ENCODE measurements at regions not wholly inside any gene's neighbourhood (a gene's known extent, or its start where the extent isn't known, plus 50 kb on each side); places are given as distances from the start of the nearest gene placed in this dataset.
A peak's percentile ranks its signal among the peaks of the same experiment; 100 is the strongest.
"Not testable (repeated sequence)": the region's sequence is repeated elsewhere in the genome, so short reads cannot be mapped to it uniquely, and the experiment has no call there.

GRCh38 chrX:143935601-143936000 is 51.7 kb downstream of the UBE2NL start:
- H3K9me3 Mint-ChIP-seq = no peaks in the 10 kb centered on the region
- no peaks in the 10 kb centered on the region for H3K27me3 Mint-ChIP-seq
- H3K4me1 Mint-ChIP-seq = no peaks in the 10 kb centered on the region
- no peak for ATAC-seq
- DNase-seq = no peak
- H3K27ac Mint-ChIP-seq = no peak overlapping the region
- H3K4me3 Mint-ChIP-seq = no peak overlapping the region

- ATAC-seq = no peak
- Mint-ChIP-seq H3K4me1 (no peaks in the 10 kb centered on the region), H3K4me3 (no peak overlapping the region), H3K27me3 (no peaks in the 10 kb centered on the region), H3K9me3 (no peaks in the 10 kb centered on the region), H3K27ac (no peak overlapping the region)
- DNase-seq = no peak
Measured at GRCh38 chrX:143940119-143940518, 56.2 kb downstream of the UBE2NL start.

- Mint-ChIP-seq H3K4me1 (no peaks in the 10 kb centered on the region), H3K27ac (no peak overlapping the region), H3K27me3 (no peaks in the 10 kb centered on the region), H3K9me3 (peaks cover 0 to 13% of the 10 kb centered on the region in 2 donors), H3K4me3 (no peak overlapping the region)
- DNase-seq (no peak), ATAC-seq (no peak)
Measured at GRCh38 chrX:143945171-143945570, 61.3 kb downstream of the UBE2NL start.

- ATAC-seq (no peak), DNase-seq (no peak)
- Mint-ChIP-seq H3K4me1 (no peaks in the 10 kb centered on the region), H3K27ac (no peak overlapping the region), H3K9me3 (peaks cover 5 to 11% of the 10 kb centered on the region in 2 donors), H3K27me3 (no peaks in the 10 kb centered on the region), H3K4me3 (no peak overlapping the region)
Measured at GRCh38 chrX:143964549-143964948, 80.7 kb downstream of the UBE2NL start.

GRCh38 chrX:143988356-143988755 is 104.5 kb downstream of the UBE2NL start:
- DNase-seq = no peak
- no peak for ATAC-seq
- Mint-ChIP-seq H3K9me3 (peaks cover 6 to 7% of the 10 kb centered on the region in 2 donors), H3K4me3 (no peak overlapping the region), H3K27me3 (no peaks in the 10 kb centered on the region), H3K4me1 (no peaks in the 10 kb centered on the region), H3K27ac (no peak overlapping the region)

GRCh38 chrX:143994206-143994605 is 110.3 kb downstream of the UBE2NL start:
- DNase-seq (no peak), ATAC-seq (no peak)
- no peak overlapping the region for H3K4me3 Mint-ChIP-seq
- H3K4me1 Mint-ChIP-seq = no peaks in the 10 kb centered on the region
- H3K27ac Mint-ChIP-seq = no peak overlapping the region
- no peaks in the 10 kb centered on the region for H3K27me3 Mint-ChIP-seq
- peaks cover 6 to 14% of the 10 kb centered on the region in 2 donors for H3K9me3 Mint-ChIP-seq

GRCh38 chrX:143998261-143998660 is 114.4 kb downstream of the UBE2NL start:
- ATAC-seq = no peak

GRCh38 chrX:144006811-144007210 is 122.9 kb downstream of the UBE2NL start:
- no peak for ATAC-seq
- Mint-ChIP-seq H3K4me1 (no peaks in the 10 kb centered on the region), H3K27me3 (no peaks in the 10 kb centered on the region), H3K27ac (no peak overlapping the region), H3K4me3 (no peak overlapping the region), H3K9me3 (no peaks in the 10 kb centered on the region)
- no peak for DNase-seq

More at GRCh38 chrX:143998261-143998660, 114.4 kb downstream of the UBE2NL start:
- no peak for DNase-seq
- H3K27ac Mint-ChIP-seq = no peak overlapping the region
- H3K9me3 Mint-ChIP-seq = peaks cover 0 to 7% of the 10 kb centered on the region in 2 donors
- H3K27me3 Mint-ChIP-seq = no peaks in the 10 kb centered on the region
- H3K4me1 Mint-ChIP-seq = no peaks in the 10 kb centered on the region
- H3K4me3 Mint-ChIP-seq = no peak overlapping the region

- no peak overlapping the region for H3K27ac Mint-ChIP-seq
- H3K4me3 Mint-ChIP-seq = no peak overlapping the region
- peaks cover 0 to 6% of the 10 kb centered on the region in 2 donors for H3K9me3 Mint-ChIP-seq
- no peak for ATAC-seq
- no peak for DNase-seq
- H3K27me3 Mint-ChIP-seq = no peaks in the 10 kb centered on the region
- no peaks in the 10 kb centered on the region for H3K4me1 Mint-ChIP-seq
Measured at GRCh38 chrX:144040793-144041192, 156.9 kb downstream of the UBE2NL start.

- ATAC-seq (no peak), DNase-seq (no peak)
- no peaks in the 10 kb centered on the region for H3K4me1 Mint-ChIP-seq
- no peaks in the 10 kb centered on the region for H3K27me3 Mint-ChIP-seq
- no peak overlapping the region for H3K4me3 Mint-ChIP-seq
- H3K9me3 Mint-ChIP-seq = peaks cover 0 to 6% of the 10 kb centered on the region in 2 donors
- no peak overlapping the region for H3K27ac Mint-ChIP-seq
Measured at GRCh38 chrX:144042271-144042670, 158.4 kb downstream of the UBE2NL start.

GRCh38 chrX:144075432-144075831 is 191.6 kb downstream of the UBE2NL start:
- DNase-seq (no peak), ATAC-seq (no peak)
- no peak overlapping the region for H3K27ac Mint-ChIP-seq
- no peaks in the 10 kb centered on the region for H3K27me3 Mint-ChIP-seq
- H3K4me1 Mint-ChIP-seq = no peaks in the 10 kb centered on the region
- no peak overlapping the region for H3K4me3 Mint-ChIP-seq
- H3K9me3 Mint-ChIP-seq = no peaks in the 10 kb centered on the region

- H3K4me1 Mint-ChIP-seq, H3K4me3 Mint-ChIP-seq, H3K27ac Mint-ChIP-seq, H3K9me3 Mint-ChIP-seq, H3K27me3 Mint-ChIP-seq, DNase-seq, ATAC-seq: not testable (repeated sequence)
Measured at GRCh38 chrX:144082237-144082636, 198.4 kb downstream of the UBE2NL start.

- not testable (repeated sequence) for H3K9me3 Mint-ChIP-seq
Measured at GRCh38 chrX:144089674-144090073, 205.8 kb downstream of the UBE2NL start.

GRCh38 chrX:144092116-144092515 is 208.2 kb downstream of the UBE2NL start:
- H3K9me3 Mint-ChIP-seq, H3K27ac Mint-ChIP-seq, ATAC-seq, H3K27me3 Mint-ChIP-seq, H3K4me3 Mint-ChIP-seq, DNase-seq, H3K4me1 Mint-ChIP-seq: not testable (repeated sequence)

More at GRCh38 chrX:144089674-144090073, 205.8 kb downstream of the UBE2NL start:
- H3K4me1 Mint-ChIP-seq, DNase-seq, H3K27me3 Mint-ChIP-seq, H3K27ac Mint-ChIP-seq, H3K4me3 Mint-ChIP-seq: not testable (repeated sequence)
- ATAC-seq = peak; percentile 56

- not testable (repeated sequence) for H3K27ac Mint-ChIP-seq, H3K27me3 Mint-ChIP-seq, DNase-seq, H3K4me1 Mint-ChIP-seq, ATAC-seq, H3K9me3 Mint-ChIP-seq, H3K4me3 Mint-ChIP-seq
Measured at GRCh38 chrX:144119490-144119889, 235.6 kb downstream of the UBE2NL start.

GRCh38 chrX:144121566-144121965 is 237.7 kb downstream of the UBE2NL start:
- H3K4me3 Mint-ChIP-seq, H3K27ac Mint-ChIP-seq, H3K4me1 Mint-ChIP-seq, ATAC-seq, H3K9me3 Mint-ChIP-seq, DNase-seq, H3K27me3 Mint-ChIP-seq: not testable (repeated sequence)

- H3K4me1 Mint-ChIP-seq, H3K27me3 Mint-ChIP-seq, H3K4me3 Mint-ChIP-seq, DNase-seq, ATAC-seq, H3K27ac Mint-ChIP-seq, H3K9me3 Mint-ChIP-seq: not testable (repeated sequence)
Measured at GRCh38 chrX:144127570-144128169, 243.8 kb downstream of the UBE2NL start.

Measured in stimulated activated naive CD8-positive, alpha-beta T cell treated with anti-CD3 and anti-CD28 coated beads, Interleukin-15, amount 100 ng/mL, for 72 hours (primary cell).